GM21381 (cell line): ENCODE measurements at regions not wholly inside any gene's neighbourhood (a gene's known extent, or its start where the extent isn't known, plus 50 kb on each side); places are given as distances from the start of the nearest gene placed in this dataset.

Experiments used
- ATAC-seq: cut with Tn5 transposase; IDR thresholded peaks from one replicate; pipeline ENCODE4 v1.9.1; 2021; ENCODE audit warnings: mild to moderate bottlenecking, moderate library complexity; ENCODE audit not compliant: unreplicated experiment

DNA sequence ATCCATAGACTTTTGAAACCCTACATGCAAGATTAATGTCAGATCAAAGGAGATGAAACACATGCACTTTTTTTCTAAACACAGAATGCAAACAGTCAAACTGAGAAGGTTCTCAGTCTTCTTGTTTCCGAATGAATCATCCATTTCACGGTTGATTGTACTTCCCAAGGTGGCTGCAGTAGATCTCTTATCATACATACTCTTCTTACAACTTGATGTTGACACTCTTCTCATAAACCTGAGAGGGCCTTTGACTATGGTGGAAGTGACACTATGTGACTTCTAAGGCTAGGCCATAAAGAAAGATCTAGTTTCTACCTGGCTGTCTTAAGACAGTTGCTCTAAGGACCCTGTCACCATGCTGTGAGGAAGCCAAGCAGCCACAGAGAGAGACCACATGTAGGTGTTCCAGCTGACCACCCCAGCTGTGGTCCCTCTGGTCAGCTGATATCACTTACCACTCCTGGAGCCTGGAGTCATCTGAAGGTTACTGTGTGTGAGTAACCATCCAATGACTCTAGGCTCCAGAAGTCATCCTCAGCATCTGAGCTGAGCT lies 67.2 kb upstream of the HMGA2 start:
- ATAC-seq = peak; percentile 88

DNA sequence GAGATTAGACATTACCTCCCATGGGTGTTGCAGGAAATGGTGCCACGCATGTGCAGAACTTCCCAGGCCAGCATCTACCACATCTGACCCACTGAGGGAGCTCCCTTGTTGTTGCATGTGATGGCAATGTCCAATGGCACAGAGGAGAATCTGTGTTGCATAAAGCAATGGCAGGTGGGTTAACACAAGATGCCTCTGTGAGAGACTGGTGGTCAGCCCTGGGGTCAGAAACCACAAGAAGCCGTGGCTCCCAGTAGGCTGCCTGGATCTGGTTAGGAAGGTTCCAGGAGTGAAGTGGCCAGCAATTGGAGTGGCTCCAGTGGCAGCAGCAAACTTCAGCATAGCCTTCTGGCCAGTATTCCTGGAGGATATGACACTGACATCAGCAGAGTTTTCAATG lies 65.9 kb upstream of the HMGA2 start:
- ATAC-seq = no peak

DNA sequence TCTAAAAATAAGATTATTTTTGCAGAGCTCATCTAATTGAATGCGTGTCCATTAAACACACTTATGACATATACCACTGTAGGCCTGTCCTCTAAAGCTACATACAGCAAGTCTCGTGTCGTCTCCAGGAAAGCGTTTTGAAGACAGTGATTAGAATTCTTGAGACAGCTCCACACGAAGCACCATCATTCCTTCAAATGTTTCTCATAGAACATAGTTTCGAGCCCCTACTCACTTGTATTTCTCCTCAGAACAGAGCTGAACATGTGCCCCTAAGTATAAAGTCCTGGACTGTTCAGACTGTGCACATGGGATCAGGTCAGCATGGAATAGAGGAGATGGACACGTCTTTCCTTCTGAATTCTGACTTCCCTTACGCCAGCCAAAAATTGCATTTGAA lies 64.5 kb upstream of the HMGA2 start:
- ATAC-seq = no peak

DNA sequence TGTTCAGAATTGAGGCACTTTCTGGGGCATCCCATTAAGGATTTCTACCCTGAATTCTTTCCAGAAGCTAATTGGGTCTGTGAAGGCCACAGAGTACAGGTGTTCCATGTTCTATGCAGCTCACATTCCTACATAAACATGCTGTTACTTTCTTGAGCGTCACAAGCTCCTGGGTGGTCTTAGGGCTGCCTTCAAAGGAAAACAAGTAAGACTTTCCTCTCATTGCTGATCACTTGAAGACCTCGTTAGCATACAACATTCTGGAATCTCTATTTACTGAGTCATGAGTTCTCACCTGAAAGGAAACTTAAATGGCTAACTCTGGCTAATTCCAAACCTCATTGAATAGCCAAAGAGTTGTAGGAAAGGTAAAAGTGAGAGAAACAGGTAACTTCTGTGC lies 63.0 kb upstream of the HMGA2 start:
- no peak for ATAC-seq

DNA sequence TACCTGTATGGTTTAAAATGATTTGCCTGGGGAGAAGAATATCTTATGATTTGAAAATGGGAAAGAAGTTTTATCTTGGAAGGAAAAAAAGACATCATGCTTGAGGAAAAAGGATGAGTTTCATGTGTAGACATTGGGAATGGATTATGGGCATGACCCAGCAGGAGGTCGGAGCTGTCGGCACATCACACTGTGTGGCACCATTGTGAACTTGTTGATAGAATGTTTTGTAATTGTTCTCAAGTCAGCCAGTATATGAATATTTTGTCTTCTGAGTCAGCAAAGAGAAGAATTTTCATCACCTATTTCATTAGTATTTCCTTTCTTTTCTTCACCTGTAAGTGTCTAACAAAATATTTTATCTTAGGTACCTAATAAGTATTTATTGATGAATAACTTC lies 60.0 kb upstream of the HMGA2 start:
- no peak for ATAC-seq

DNA sequence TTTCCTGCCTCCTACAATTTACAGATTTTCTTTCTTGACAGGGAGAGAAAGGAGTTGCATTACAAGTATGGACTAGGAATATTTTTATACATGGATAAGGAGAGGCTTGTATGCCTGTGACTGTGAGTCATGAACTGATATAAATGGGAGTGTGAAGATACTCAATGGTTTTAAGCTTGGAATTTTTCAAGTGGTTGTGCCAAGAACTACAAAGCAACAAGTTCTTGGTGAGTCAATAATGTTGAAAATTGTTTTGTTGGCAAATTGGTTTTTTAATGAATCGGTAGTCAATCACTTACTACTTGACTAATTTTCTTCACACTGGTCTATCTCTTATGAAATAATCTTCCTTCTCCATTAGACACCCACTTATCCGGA lies 58.9 kb upstream of the HMGA2 start:
- no peak for ATAC-seq

DNA sequence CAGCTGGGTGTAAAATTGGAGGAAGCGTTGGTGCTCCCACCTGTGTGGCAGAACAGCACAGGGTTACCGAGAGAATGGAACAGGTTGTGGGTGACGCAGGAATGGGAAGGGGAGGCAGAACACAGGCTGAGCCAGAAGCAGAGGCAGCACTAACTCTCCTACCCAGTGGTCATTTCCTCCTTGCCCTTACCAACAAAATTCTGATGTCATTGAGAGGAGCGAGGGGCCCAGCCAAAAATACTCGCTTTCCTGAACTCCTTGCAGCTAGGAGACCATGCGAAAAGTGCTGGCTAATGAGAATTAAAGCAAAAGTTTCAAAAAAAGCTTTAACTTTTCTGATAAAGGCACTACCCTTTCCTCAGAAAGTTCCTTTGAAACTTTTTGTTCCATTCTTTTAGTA lies 54.4 kb upstream of the HMGA2 start:
- no peak for ATAC-seq
